ENCODE measurements at regions not wholly inside any gene's neighbourhood (a gene's known extent, or its start where the extent isn't known, plus 50 kb on each side); places are given as distances from the start of the nearest gene placed in this dataset.

DNA sequence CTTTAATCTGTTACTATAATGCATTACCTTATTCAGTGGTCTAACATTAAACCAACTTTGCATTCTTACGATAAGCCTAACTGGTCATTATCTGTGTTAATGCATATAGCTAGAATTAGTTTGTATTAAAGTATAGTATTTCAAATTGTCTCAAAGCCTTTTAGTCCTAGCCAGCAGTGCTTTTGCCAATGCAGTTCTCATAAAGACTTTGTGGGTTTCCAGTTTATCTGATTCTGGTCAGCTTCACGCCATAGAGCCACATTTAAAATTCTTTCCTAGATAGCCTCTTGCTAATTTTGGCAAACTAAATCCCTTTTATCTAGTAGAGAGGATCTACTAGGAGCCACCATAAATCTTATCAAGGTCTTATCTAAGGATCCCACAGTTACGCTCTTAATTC is 78.9 kb upstream of the VASH1 start:
- TF ChIP-seq, protein P1, sequence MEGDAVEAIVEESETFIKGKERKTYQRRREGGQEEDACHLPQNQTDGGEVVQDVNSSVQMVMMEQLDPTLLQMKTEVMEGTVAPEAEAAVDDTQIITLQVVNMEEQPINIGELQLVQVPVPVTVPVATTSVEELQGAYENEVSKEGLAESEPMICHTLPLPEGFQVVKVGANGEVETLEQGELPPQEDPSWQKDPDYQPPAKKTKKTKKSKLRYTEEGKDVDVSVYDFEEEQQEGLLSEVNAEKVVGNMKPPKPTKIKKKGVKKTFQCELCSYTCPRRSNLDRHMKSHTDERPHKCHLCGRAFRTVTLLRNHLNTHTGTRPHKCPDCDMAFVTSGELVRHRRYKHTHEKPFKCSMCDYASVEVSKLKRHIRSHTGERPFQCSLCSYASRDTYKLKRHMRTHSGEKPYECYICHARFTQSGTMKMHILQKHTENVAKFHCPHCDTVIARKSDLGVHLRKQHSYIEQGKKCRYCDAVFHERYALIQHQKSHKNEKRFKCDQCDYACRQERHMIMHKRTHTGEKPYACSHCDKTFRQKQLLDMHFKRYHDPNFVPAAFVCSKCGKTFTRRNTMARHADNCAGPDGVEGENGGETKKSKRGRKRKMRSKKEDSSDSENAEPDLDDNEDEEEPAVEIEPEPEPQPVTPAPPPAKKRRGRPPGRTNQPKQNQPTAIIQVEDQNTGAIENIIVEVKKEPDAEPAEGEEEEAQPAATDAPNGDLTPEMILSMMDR (IDR thresholded peaks at IDR 0.05 in 2 of 3, conservative IDR thresholded peaks at IDR 0.05 in 1 of 3; ENCODE audit: borderline replicate concordance in 1 of 3, insufficient read depth in 1 of 3, low read depth in 2 of 3, low read length in 2 of 3) = no peak
- TF ChIP-seq POLR2A (IDR thresholded peaks at IDR 0.05; ENCODE audit: borderline replicate concordance, extremely low read depth, insufficient read depth, insufficient read length) (no peak), SIN3A (IDR thresholded peaks at IDR 0.05; ENCODE audit: low read depth) (no peak), SP1 (IDR thresholded peaks at IDR 0.05; ENCODE audit: low read depth) (no peak)
